ENCODE measurements at regions not wholly inside any gene's neighbourhood (a gene's known extent, or its start where the extent isn't known, plus 50 kb on each side); places are given as distances from the start of the nearest gene placed in this dataset.

- no peak for TF ChIP-seq CTCF (IDR thresholded peaks at IDR 0.05; ENCODE audit: low read depth, low read length, poor library complexity, severe bottlenecking)
- no peak for TF ChIP-seq EZH2phosphoT487 (IDR thresholded peaks at IDR 0.05; ENCODE audit: borderline replicate concordance, low read length)
- Histone ChIP-seq H3F3A (ENCODE audit: control insufficient read depth, insufficient read depth) (no peaks in the 10 kb centered on the region), H3K27ac (ENCODE audit: low read depth, low read length) (no peak overlapping the region), H3K79me2 (ENCODE audit: control insufficient read depth, low read length) (no peaks in the 10 kb centered on the region), H3K4me3 (ENCODE audit: low read length) (peak overlapping the region; percentile 31; the same call in 1 of the 2 replicates), H3K4me2 (ENCODE audit: low read length) (peak overlapping the region; percentile 41), H3K9me3 (ENCODE audit: control insufficient read depth, insufficient read depth, low read length) (no peaks in the 10 kb centered on the region), H3K36me3 (ENCODE audit: control insufficient read depth, low read length) (no peaks in the 10 kb centered on the region), H3K4me1 (ENCODE audit: control insufficient read depth, low read length) (peaks cover 21% of the 10 kb centered on the region), H3K27me3 (ENCODE audit: control insufficient read depth, low read length) (peaks cover 3% of the 10 kb centered on the region; the same call in 1 of the 2 replicates), H4K20me1 (ENCODE audit: control insufficient read depth, insufficient read depth, low read depth, low read length) (no peaks in the 10 kb centered on the region), H3K9me2 (replicated peaks; ENCODE audit: control insufficient read depth, low read length) (no peaks in the 10 kb centered on the region)
These were observed 218.0 kb downstream of the PIK3R1 start for GRCh38 chr5:68433526-68433922.

GRCh38 chr5:68433923-68434879 is 218.6 kb downstream of the PIK3R1 start:
- peak overlapping the region; percentile 41 for H3K4me2 ChIP-seq (ENCODE audit: low read length)
- no peak for TF ChIP-seq EZH2phosphoT487 (IDR thresholded peaks at IDR 0.05; ENCODE audit: borderline replicate concordance, low read length)
- TF ChIP-seq CTCF (IDR thresholded peaks at IDR 0.05; ENCODE audit: low read depth, low read length, poor library complexity, severe bottlenecking), result no peak
- no peaks in the 10 kb centered on the region for H4K20me1 ChIP-seq (ENCODE audit: control insufficient read depth, insufficient read depth, low read depth, low read length)
- peak overlapping the region; percentile 31 for H3K4me3 ChIP-seq (ENCODE audit: low read length)
- no peaks in the 10 kb centered on the region for H3K79me2 ChIP-seq (ENCODE audit: control insufficient read depth, low read length)
- H3K4me1 ChIP-seq (ENCODE audit: control insufficient read depth, low read length), result peaks cover 21% of the 10 kb centered on the region
- H3K36me3 ChIP-seq (ENCODE audit: control insufficient read depth, low read length), result no peaks in the 10 kb centered on the region
- no peaks in the 10 kb centered on the region for H3K9me2 ChIP-seq (replicated peaks; ENCODE audit: control insufficient read depth, low read length)
- no peaks in the 10 kb centered on the region for H3K9me3 ChIP-seq (ENCODE audit: control insufficient read depth, insufficient read depth, low read length)
- no peak overlapping the region for H3K27ac ChIP-seq (ENCODE audit: low read depth, low read length)
- H3F3A ChIP-seq (ENCODE audit: control insufficient read depth, insufficient read depth), result no peaks in the 10 kb centered on the region
- H3K27me3 ChIP-seq (ENCODE audit: control insufficient read depth, low read length), result peaks cover 3% of the 10 kb centered on the region; the same call in 1 of the 2 replicates

- Histone ChIP-seq H3K9me2 (replicated peaks; ENCODE audit: control insufficient read depth, low read length) (no peaks in the 10 kb centered on the region), H3F3A (ENCODE audit: control insufficient read depth, insufficient read depth) (no peaks in the 10 kb centered on the region), H3K79me2 (ENCODE audit: control insufficient read depth, low read length) (no peaks in the 10 kb centered on the region), H3K27ac (ENCODE audit: low read depth, low read length) (no peak overlapping the region), H4K20me1 (ENCODE audit: control insufficient read depth, insufficient read depth, low read depth, low read length) (no peaks in the 10 kb centered on the region), H3K4me3 (ENCODE audit: low read length) (no peak overlapping the region), H3K27me3 (ENCODE audit: control insufficient read depth, low read length) (peaks cover 3% of the 10 kb centered on the region; the same call in 1 of the 2 replicates), H3K9me3 (ENCODE audit: control insufficient read depth, insufficient read depth, low read length) (no peaks in the 10 kb centered on the region), H3K4me1 (ENCODE audit: control insufficient read depth, low read length) (peaks cover 21% of the 10 kb centered on the region), H3K36me3 (ENCODE audit: control insufficient read depth, low read length) (no peaks in the 10 kb centered on the region), H3K4me2 (ENCODE audit: low read length) (no peak overlapping the region)
- no peak for TF ChIP-seq EZH2phosphoT487 (IDR thresholded peaks at IDR 0.05; ENCODE audit: borderline replicate concordance, low read length)
- TF ChIP-seq CTCF (IDR thresholded peaks at IDR 0.05; ENCODE audit: low read depth, low read length, poor library complexity, severe bottlenecking), result no peak
These were observed 220.1 kb downstream of the PIK3R1 start for GRCh38 chr5:68435611-68436010.

Data from DOHH2 (cell line).